OCI-LY7 (cell line): ENCODE measurements at regions not wholly inside any gene's neighbourhood (a gene's known extent, or its start where the extent isn't known, plus 50 kb on each side); places are given as distances from the start of the nearest gene placed in this dataset.

Source experiments
- BruUV-seq: library from RNA; stranded (reverse); fragments of 400-500 nt; replicated peaks from 2 replicates; lab custom pipeline; 2021; lab: Mats Ljungman, UMichigan
- CTCF ChIA-PET: fragments of 300-600 bp; sonication (Branson Sonifier 250); formaldehyde crosslinking; loops from one replicate; lab custom pipeline; 2022; ENCODE audit warnings: antibody characterized with exemption; ENCODE audit not compliant: unreplicated experiment; lab: Charles Lee
- POLR2A ChIA-PET: fragments of 300-600 bp; sonication (Branson Sonifier 250); formaldehyde crosslinking; loops from one replicate; lab custom pipeline; 2022; ENCODE audit warnings: antibody characterized with exemption; lab: Charles Lee
- DNase-seq: peaks from one replicate; pipeline ENCODE4 v3.0.0-alpha.2; 2015; ENCODE audit warnings: low spot score
- H2AFZ ChIP-seq: fragments of 200-600 bp; sonication (generic), shearing (Covaris generic); 2 replicates; pipeline ENCODE4 v1.6.1; 2014; ENCODE audit warnings: mild to moderate bottlenecking, antibody characterized with exemption, low read length, moderate library complexity
- H3K27ac ChIP-seq: fragments of 200-600 bp; sonication (generic); 2 replicates; pipeline ENCODE4 v1.5.1; 2014; ENCODE audit warnings: mixed run types, low read depth, mild to moderate bottlenecking, moderate library complexity, low read length, inconsistent platforms; ENCODE audit not compliant: poor library complexity, severe bottlenecking
- H3K36me3 ChIP-seq: fragments of 200-600 bp; sonication (generic); 2 replicates; pipeline ENCODE4 v1.6.1; 2014; ENCODE audit warnings: mild to moderate bottlenecking, antibody characterized with exemption, low read length, moderate library complexity, mixed read lengths; ENCODE audit not compliant: insufficient read depth
- H3K4me1 ChIP-seq: fragments of 200-600 bp; sonication (generic); 2 replicates; pipeline ENCODE4 v1.5.1; 2014; ENCODE audit warnings: mild to moderate bottlenecking, low read length; ENCODE audit not compliant: insufficient read depth, poor library complexity, severe bottlenecking
- H3K4me2 ChIP-seq: fragments of 200-600 bp; sonication (generic); 2 replicates; pipeline ENCODE4 v1.6.1; 2014; ENCODE audit warnings: mild to moderate bottlenecking, low read length
- H3K4me3 ChIP-seq: fragments of 200-600 bp; sonication (generic); 2 replicates; pipeline ENCODE4 v1.5.1; 2014; ENCODE audit warnings: mild to moderate bottlenecking, low read depth, low read length; ENCODE audit not compliant: poor library complexity, severe bottlenecking
- H3K79me2 ChIP-seq: fragments of 200-600 bp; sonication (generic); 2 replicates; pipeline ENCODE4 v1.6.1; 2016; ENCODE audit warnings: low read depth, mild to moderate bottlenecking, low read length, moderate library complexity, mixed read lengths; ENCODE audit not compliant: insufficient read depth
- H3K9me2 ChIP-seq: fragments of 200-600 bp; sonication (generic); 2 replicates; pipeline ENCODE4 v1.6.1; 2016; ENCODE audit warnings: mild to moderate bottlenecking, low read length, mixed read lengths; ENCODE audit not compliant: insufficient read depth
- H3K9me3 ChIP-seq: fragments of 200-600 bp; sonication (generic); 2 replicates; pipeline ENCODE4 v1.6.1; 2014; ENCODE audit warnings: mild to moderate bottlenecking, mixed run types, low read length, mixed read lengths
- H4K20me1 ChIP-seq: fragments of 200-600 bp; sonication (generic); 2 replicates; pipeline ENCODE4 v1.6.1; 2014; ENCODE audit warnings: mild to moderate bottlenecking, antibody characterized with exemption, low read length, moderate library complexity, mixed read lengths; ENCODE audit not compliant: insufficient read depth
- CTCF ChIP-seq: fragments of 200-600 bp; sonication (generic); conservative IDR thresholded peaks from 2 replicates; pipeline ENCODE4 v1.5.1; 2014; ENCODE audit warnings: mild to moderate bottlenecking, antibody characterized with exemption, low read length, moderate library complexity, mixed read lengths
- EZH2phosphoT487 ChIP-seq: fragments of 200-600 bp; sonication (generic); IDR thresholded peaks from 2 replicates; pipeline ENCODE4 v1.6.1; 2018; ENCODE audit warnings: low read depth, borderline replicate concordance, mild to moderate bottlenecking, mixed run types, antibody characterized with exemption, low read length, moderate library complexity, mixed read lengths
- intact Hi-C: fragments of 100-400 bp; cut with micrococcal nuclease; formaldehyde crosslinking; loops from one replicate; pipeline ENCODE4 v1.10.0; 2022; ENCODE audit not compliant: unreplicated experiment

DNA sequence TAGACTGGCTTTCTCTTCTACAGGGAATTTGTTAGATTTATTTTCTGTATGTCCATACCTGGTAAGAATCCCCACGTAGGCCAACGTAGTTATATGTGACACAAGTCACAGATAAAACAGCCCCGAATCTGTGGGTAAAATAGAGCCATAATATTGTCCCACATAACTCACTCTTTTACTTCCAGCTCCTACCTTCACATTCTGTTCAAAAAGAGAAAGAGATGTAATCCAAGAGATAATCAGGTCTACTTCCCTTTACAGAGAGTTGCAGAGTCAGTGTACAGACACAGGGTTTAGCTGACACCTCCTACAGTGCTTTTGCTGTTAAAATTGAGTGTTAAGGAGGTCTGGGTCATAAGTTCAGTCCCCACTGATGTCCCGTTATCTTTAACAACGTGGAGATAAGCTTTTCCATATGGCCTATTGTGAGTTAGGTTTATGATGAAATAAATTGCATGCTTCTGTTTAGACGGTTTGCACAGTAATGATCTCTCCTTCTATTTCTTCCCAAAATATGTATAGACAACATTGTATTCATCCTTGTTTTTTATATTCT lies 446.5 kb downstream of the ADAMTS20 start:
- no peaks in the 10 kb centered on the region for H3K9me2 ChIP-seq
- no peaks in the 10 kb centered on the region for H3K4me1 ChIP-seq
- H3K4me2 ChIP-seq: no peak overlapping the region
- POLR2A ChIA-PET: no interaction called here
- no TSS peak for BruUV-seq
- CTCF ChIA-PET: no interaction called here
- no peak overlapping the region for H2AFZ ChIP-seq
- DNase-seq: no peak
- H4K20me1 ChIP-seq: no peaks in the 10 kb centered on the region
- H3K79me2 ChIP-seq: no peaks in the 10 kb centered on the region
- H3K9me3 ChIP-seq: no peaks in the 10 kb centered on the region
- no peaks in the 10 kb centered on the region for H3K36me3 ChIP-seq
- intact Hi-C loops: no loop called here
- no peak overlapping the region for H3K4me3 ChIP-seq
- no peak overlapping the region for H3K27ac ChIP-seq
- TF ChIP-seq CTCF (no peak), EZH2phosphoT487 (no peak)

GRCh38 chr12:43104494-43104893 lies 447.5 kb downstream of the ADAMTS20 start:
- intact Hi-C loops: no loop called here
- H3K9me2 ChIP-seq: no peaks in the 10 kb centered on the region
- H3K9me3 ChIP-seq: no peaks in the 10 kb centered on the region
- H2AFZ ChIP-seq: no peak overlapping the region
- no peaks in the 10 kb centered on the region for H3K4me1 ChIP-seq
- TF ChIP-seq CTCF (no peak), EZH2phosphoT487 (no peak)
- no peak overlapping the region for H3K4me2 ChIP-seq
- H3K36me3 ChIP-seq: no peaks in the 10 kb centered on the region
- H3K27ac ChIP-seq: no peak overlapping the region
- no peak overlapping the region for H3K4me3 ChIP-seq
- ChIA-PET CTCF (no interaction called here), POLR2A (no interaction called here)
- H4K20me1 ChIP-seq: no peaks in the 10 kb centered on the region
- BruUV-seq: no TSS peak
- H3K79me2 ChIP-seq: no peaks in the 10 kb centered on the region
- no peak for DNase-seq

DNA sequence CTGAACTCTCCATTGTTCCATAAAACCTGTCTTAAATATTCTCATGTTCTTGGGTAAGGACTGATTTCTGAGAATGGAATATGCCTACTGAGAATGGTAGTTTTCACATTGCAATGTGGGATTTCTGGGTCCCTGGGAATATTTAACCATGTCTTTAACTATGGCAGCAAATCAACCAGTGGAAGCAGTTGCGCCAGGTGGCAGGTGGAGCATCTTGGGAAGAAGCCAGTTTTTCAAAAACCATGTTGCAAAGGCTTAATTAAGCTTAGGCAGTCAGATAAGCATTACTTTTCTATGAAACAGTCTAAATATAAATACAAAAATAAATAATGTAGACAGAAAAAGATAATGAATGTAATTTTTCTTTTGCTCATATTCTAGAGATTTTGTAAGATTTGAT lies 448.1 kb downstream of the ADAMTS20 start:
- Histone ChIP-seq H3K4me1 (no peaks in the 10 kb centered on the region), H3K9me2 (no peaks in the 10 kb centered on the region), H4K20me1 (no peaks in the 10 kb centered on the region), H2AFZ (no peak overlapping the region), H3K4me2 (no peak overlapping the region), H3K36me3 (no peaks in the 10 kb centered on the region), H3K4me3 (no peak overlapping the region), H3K79me2 (no peaks in the 10 kb centered on the region), H3K27ac (no peak overlapping the region), H3K9me3 (no peaks in the 10 kb centered on the region)
- DNase-seq: no peak
- no peak for TF ChIP-seq CTCF
- TF ChIP-seq EZH2phosphoT487: no peak
- ChIA-PET POLR2A (no interaction called here), CTCF (interaction anchor here (1.1 kb wide), 1 partner anchor 13 kb away, joined by 4 read pairs; no protein-coding TSS in a partner anchor)
- intact Hi-C loops: no loop called here
- no TSS peak for BruUV-seq
